ENCODE measurements at regions not wholly inside any gene's neighbourhood (a gene's known extent, or its start where the extent isn't known, plus 50 kb on each side); places are given as distances from the start of the nearest gene placed in this dataset.
A peak's percentile ranks its signal among the peaks of the same experiment; 100 is the strongest.
"Not testable (repeated sequence)": the region's sequence is repeated elsewhere in the genome, so short reads cannot be mapped to it uniquely, and the experiment has no call there.

DNA sequence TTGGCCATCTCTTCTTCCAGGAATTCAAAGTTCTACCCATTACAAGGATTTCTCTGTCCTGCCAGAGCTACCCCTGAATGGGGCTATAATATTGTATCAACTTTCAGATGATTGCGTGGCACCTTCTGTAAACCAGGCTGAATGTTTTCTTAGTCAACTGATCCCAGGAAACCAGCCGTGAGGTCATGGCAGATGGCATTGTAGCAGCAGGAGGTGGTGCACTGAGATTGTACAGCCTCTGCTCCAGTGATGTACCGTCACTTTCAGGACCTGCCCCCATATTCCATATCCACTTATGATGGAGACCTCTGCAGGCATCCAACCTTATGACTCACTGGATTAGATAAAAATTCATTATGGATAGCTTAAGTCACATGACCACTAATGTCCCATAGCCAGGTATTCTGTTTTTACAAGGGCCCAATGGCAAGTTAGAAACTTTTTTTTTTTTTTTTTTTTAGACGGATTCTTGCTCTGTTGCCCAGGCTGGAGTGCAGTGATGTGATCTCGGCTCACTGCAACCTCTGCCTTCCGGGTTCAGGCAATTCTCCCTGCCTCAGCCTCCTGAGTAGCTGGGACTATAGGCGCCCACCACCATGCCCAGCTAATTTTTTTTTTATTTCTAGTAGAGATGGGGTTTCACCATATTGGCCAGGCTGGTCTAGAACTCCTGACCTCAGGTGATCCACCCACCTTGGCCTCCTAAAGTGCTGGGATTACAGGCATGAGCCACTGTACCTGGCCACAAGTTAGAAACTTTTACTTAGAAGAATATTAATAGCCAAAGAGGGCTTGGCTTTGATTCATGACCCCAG is 59.8 kb upstream of the SEC11C start:
- ATAC-seq; H3K4me1 ChIP-seq (replicated peaks in 1 of 2; ENCODE audit: control insufficient read depth in 2 of 2, insufficient read depth in 2 of 2, low read length in 2 of 2); H2AFZ ChIP-seq (ENCODE audit: low read depth, low read length); H3K9me1 ChIP-seq (ENCODE audit: control insufficient read depth, insufficient read depth, low read length); H3K9me3 ChIP-seq (replicated peaks; ENCODE audit: control insufficient read depth, insufficient read depth, low read depth, low read length); H4K20me1 ChIP-seq (replicated peaks; ENCODE audit: control insufficient read depth, insufficient read depth, low read length); FAIRE-seq; CTCF ChIA-PET (ENCODE audit: low intra/inter-chr PET ratio); H3K4me2 ChIP-seq (ENCODE audit: insufficient read depth, low read length); H3K27me3 ChIP-seq (ENCODE audit: control insufficient read depth in 2 of 2, insufficient read depth in 2 of 2, low read length in 2 of 2); H3K27ac ChIP-seq (ENCODE audit: extremely low read depth, low read depth, low read length); DNase-seq (ENCODE audit: extremely low read depth in 1 of 4, low spot score in 3 of 4); BruUV-seq (replicated peaks); H3K36me3 ChIP-seq (ENCODE audit: control insufficient read depth, insufficient read depth, low read length); H3K79me2 ChIP-seq (ENCODE audit: control insufficient read depth, insufficient read depth, low read length); POLR2A ChIA-PET; H3K9ac ChIP-seq (ENCODE audit: insufficient read depth in 1 of 2, low read depth in 2 of 2, low read length in 2 of 2); H3K4me3 ChIP-seq: not testable (repeated sequence)
- 0% methylated on average over 5 of the region's 7 CpGs for WGBS (ENCODE audit: insufficient coverage, low coverage, missing lambda C conversion rate)
- in situ Hi-C loops (cut with MboI), result loop anchor here (10.0 kb wide), 1 partner anchor 545 kb away; no protein-coding TSS in a partner anchor
- TF ChIP-seq, protein P1, sequence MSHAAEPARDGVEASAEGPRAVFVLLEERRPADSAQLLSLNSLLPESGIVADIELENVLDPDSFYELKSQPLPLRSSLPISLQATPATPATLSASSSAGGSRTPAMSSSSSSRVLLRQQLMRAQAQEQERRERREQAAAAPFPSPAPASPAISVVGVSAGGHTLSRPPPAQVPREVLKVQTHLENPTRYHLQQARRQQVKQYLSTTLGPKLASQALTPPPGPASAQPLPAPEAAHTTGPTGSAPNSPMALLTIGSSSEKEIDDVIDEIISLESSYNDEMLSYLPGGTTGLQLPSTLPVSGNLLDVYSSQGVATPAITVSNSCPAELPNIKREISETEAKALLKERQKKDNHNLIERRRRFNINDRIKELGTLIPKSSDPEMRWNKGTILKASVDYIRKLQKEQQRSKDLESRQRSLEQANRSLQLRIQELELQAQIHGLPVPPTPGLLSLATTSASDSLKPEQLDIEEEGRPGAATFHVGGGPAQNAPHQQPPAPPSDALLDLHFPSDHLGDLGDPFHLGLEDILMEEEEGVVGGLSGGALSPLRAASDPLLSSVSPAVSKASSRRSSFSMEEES (CRISPR knock-in tag; IDR thresholded peaks at IDR 0.05), result peak; percentile 33
- intact Hi-C loops (cut with micrococcal nuclease), result loop anchor here (5.0 kb wide), 1 partner anchor 322 kb away; no protein-coding TSS in a partner anchor
